Activated T-cell treated with anti-CD3 and anti-CD28 coated beads for 4 hours (primary cell): ENCODE measurements at regions not wholly inside any gene's neighbourhood (a gene's known extent, or its start where the extent isn't known, plus 50 kb on each side); places are given as distances from the start of the nearest gene placed in this dataset.

Experiments
- DNase-seq: peaks from one replicate; pipeline ENCODE4 v3.0.0-alpha.2; 2020

GRCh38 chr20:48194583-48194982, 409.3 kb upstream of the SULF2 start:
- no peak for DNase-seq

GRCh38 chr20:48193627-48194425, 408.5 kb upstream of the SULF2 start:
- DNase-seq: no peak

- no peak for DNase-seq
Observed at GRCh38 chr20:48192109-48192508, 406.8 kb upstream of the SULF2 start.

GRCh38 chr20:48191200-48191599, 405.9 kb upstream of the SULF2 start:
- no peak for DNase-seq

GRCh38 chr20:48190757-48191156, 405.5 kb upstream of the SULF2 start:
- no peak for DNase-seq

- DNase-seq: no peak
Observed at GRCh38 chr20:48189181-48189580, 403.9 kb upstream of the SULF2 start.

GRCh38 chr20:48187851-48188250, 402.6 kb upstream of the SULF2 start:
- no peak for DNase-seq

- no peak for DNase-seq
Observed at GRCh38 chr20:48186915-48187314, 401.6 kb upstream of the SULF2 start.

GRCh38 chr20:48186447-48186846, 401.2 kb upstream of the SULF2 start:
- no peak for DNase-seq

DNA sequence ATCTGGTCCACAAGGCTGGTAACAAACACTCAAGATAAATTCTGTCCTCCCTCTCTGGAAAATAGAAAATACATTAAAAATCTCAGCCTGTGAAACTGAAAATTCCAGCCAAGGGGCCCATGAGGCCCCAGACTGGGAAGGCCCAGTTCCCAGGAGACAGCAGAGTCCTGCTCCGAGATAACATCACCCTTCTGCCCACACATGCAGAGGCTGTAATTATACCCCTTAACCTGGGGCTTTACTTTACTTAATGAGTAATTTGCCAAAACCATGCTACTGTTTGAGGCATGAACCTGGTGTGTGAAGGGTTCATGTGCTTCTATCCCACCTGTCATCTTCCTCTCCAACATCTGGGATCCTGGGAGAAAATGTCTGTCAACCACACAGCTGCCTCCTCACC, 398.9 kb upstream of the SULF2 start:
- no peak for DNase-seq

- no peak for DNase-seq
Observed at GRCh38 chr20:48181261-48181935, 396.1 kb upstream of the SULF2 start.

GRCh38 chr20:48180618-48181017, 395.3 kb upstream of the SULF2 start:
- DNase-seq: no peak

- DNase-seq: no peak
Observed at GRCh38 chr20:48180024-48180423, 394.7 kb upstream of the SULF2 start.

DNA sequence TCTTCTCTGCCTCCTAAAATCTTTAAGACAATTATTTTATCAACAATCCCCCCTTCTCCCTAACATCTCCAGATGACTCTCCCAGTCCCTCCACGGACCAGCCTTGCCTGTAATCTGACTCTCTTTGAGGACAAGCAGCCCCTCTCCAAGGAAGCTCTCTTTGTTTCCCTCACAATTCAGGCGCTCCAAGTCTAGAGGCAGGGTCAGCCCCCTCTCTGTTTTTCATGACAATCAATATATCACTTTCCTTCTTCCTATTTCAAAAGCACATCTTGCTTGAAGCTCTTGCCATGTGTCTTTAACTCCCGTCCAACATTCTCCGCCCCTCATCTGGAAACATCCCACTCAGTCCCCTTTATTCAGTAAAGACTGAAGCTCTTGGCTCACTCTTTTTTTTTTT, 393.4 kb upstream of the SULF2 start:
- no peak for DNase-seq

- no peak for DNase-seq
Observed at GRCh38 chr20:48177058-48177457, 391.8 kb upstream of the SULF2 start.

- DNase-seq: no peak
Observed at GRCh38 chr20:48176139-48176538, 390.9 kb upstream of the SULF2 start.

GRCh38 chr20:48175261-48175660, 390.0 kb upstream of the SULF2 start:
- no peak for DNase-seq

DNA sequence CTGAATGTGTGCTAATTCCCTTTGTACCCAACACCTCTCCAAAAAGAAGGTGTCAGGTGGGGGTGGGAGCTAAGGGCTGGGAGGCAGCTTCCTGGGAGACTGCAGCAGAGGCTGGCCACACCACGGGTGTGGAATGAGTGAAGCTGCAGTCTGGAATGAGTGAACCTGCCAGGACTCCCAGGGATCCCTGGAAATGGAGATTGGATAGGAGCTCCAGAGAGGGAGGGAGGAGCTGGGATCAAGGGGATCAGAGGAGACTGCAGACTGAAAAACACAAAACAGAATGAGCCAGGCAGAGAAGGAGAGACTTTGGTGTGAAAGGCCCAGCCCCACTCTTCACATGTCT, 387.0 kb upstream of the SULF2 start:
- no peak for DNase-seq

DNA sequence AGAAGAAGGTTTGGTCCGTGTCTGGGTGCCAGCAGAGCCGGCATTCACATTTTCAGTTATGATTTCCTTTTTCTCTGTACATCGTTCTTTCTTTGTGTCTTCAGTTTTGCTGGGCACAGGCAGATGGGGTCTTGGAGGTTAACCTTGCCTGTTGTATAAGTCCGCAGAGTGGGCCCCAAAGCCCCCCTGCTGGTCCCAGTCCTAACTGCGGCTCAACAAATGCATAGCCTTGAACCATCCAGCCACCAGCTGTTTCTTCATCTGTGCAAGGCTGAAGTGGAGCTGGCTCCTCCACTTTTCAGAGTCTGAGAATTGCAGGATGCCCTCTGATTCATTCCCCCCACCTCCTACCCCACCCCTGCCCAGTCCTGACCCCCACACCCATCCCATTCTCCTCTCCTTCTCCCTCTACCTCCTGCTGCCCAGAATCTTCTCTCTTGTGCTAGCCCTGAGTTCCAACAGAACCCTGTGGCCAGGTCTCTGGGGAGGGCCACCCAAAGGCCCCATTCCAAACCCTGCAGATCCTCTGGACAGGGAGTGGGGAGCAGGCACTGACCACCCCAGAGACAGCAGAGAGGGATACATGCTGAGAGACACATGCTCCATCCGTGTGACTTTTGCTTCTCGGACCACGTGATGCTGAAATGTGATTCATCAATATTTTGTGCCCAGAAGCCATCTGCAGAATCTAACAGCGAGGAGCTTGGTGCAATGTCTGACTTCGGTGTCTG, 386.5 kb upstream of the SULF2 start:
- DNase-seq: no peak

GRCh38 chr20:48171071-48171470, 385.8 kb upstream of the SULF2 start:
- no peak for DNase-seq

DNA sequence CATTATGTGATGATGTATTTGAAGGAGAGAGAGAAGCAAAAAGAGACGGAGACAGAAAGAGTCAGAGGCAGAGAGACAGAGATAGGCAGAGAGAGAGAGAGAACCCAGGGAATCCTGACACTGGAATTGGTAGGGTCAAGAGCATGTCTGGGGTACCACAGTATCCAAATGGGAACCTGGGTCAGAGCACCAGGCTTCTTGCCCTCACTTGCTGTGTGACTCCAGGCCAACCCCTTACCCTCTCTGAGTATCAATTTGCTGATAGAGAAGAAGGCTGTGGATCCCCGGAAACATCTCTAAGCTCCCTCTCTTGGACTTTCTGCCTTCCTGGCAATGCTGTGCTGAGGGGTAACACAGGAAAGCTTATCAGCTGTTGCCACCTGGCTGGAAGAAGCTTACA, 385.3 kb upstream of the SULF2 start:
- no peak for DNase-seq

- DNase-seq: no peak
Observed at GRCh38 chr20:48169650-48170225, 384.5 kb upstream of the SULF2 start.

DNA sequence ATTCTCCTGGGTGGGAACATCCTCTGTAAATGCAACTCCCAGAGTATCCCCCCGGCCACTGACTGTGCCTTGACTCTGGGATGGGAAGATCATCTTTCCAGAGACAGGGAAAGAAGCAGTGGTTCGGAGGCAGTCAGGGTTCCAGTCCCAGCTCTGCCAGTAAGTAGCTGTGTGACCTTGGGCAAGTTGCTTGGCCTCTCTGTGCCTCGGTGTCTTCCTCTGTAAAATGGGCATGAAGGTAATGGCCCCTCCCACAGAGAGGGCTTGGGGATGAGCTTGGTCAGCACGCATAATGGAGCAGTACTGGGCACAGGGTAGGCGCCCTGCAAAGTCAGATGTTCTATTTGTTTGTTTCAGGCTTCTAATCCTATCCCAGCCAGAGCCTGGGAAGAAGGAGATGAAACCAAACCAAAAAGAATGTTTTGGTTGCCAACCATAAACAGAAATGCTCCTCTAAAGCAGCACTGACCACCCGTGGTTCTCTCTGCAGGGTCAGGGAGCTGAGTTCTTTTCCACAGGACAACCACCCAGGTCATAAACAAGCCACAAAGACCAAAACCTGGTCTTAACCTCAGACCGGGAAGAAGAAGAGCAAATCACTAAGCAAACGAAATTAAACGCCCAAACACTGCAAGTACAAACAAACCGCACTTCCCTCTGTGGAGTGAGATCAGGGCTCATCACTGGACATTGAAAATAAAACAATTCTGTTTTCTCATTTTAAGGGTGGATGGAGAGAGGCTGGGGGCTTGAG, 381.0 kb upstream of the SULF2 start:
- no peak for DNase-seq
